OCI-LY7 (cell line): ENCODE measurements at regions not wholly inside any gene's neighbourhood (a gene's known extent, or its start where the extent isn't known, plus 50 kb on each side); places are given as distances from the start of the nearest gene placed in this dataset.

ENCODE experiments used
- BruUV-seq: library from RNA; stranded (reverse); fragments of 400-500 nt; replicated peaks from 2 replicates; lab custom pipeline; 2021; lab: Mats Ljungman, UMichigan
- CTCF ChIA-PET: fragments of 300-600 bp; sonication (Branson Sonifier 250); formaldehyde crosslinking; loops from one replicate; lab custom pipeline; 2022; ENCODE audit warnings: antibody characterized with exemption; ENCODE audit not compliant: unreplicated experiment; lab: Charles Lee
- POLR2A ChIA-PET: fragments of 300-600 bp; sonication (Branson Sonifier 250); formaldehyde crosslinking; loops from one replicate; lab custom pipeline; 2022; ENCODE audit warnings: antibody characterized with exemption; lab: Charles Lee
- DNase-seq: peaks from one replicate; pipeline ENCODE4 v3.0.0-alpha.2; 2015; ENCODE audit warnings: low spot score
- H2AFZ ChIP-seq: fragments of 200-600 bp; sonication (generic), shearing (Covaris generic); 2 replicates; pipeline ENCODE4 v1.6.1; 2014; ENCODE audit warnings: mild to moderate bottlenecking, antibody characterized with exemption, low read length, moderate library complexity
- H3K27ac ChIP-seq: fragments of 200-600 bp; sonication (generic); 2 replicates; pipeline ENCODE4 v1.5.1; 2014; ENCODE audit warnings: mixed run types, low read depth, mild to moderate bottlenecking, moderate library complexity, low read length, inconsistent platforms; ENCODE audit not compliant: poor library complexity, severe bottlenecking
- H3K36me3 ChIP-seq: fragments of 200-600 bp; sonication (generic); 2 replicates; pipeline ENCODE4 v1.6.1; 2014; ENCODE audit warnings: mild to moderate bottlenecking, antibody characterized with exemption, low read length, moderate library complexity, mixed read lengths; ENCODE audit not compliant: insufficient read depth
- H3K4me1 ChIP-seq: fragments of 200-600 bp; sonication (generic); 2 replicates; pipeline ENCODE4 v1.5.1; 2014; ENCODE audit warnings: mild to moderate bottlenecking, low read length; ENCODE audit not compliant: insufficient read depth, poor library complexity, severe bottlenecking
- H3K4me2 ChIP-seq: fragments of 200-600 bp; sonication (generic); 2 replicates; pipeline ENCODE4 v1.6.1; 2014; ENCODE audit warnings: mild to moderate bottlenecking, low read length
- H3K4me3 ChIP-seq: fragments of 200-600 bp; sonication (generic); 2 replicates; pipeline ENCODE4 v1.5.1; 2014; ENCODE audit warnings: mild to moderate bottlenecking, low read depth, low read length; ENCODE audit not compliant: poor library complexity, severe bottlenecking
- H3K79me2 ChIP-seq: fragments of 200-600 bp; sonication (generic); 2 replicates; pipeline ENCODE4 v1.6.1; 2016; ENCODE audit warnings: low read depth, mild to moderate bottlenecking, low read length, moderate library complexity, mixed read lengths; ENCODE audit not compliant: insufficient read depth
- H3K9me2 ChIP-seq: fragments of 200-600 bp; sonication (generic); 2 replicates; pipeline ENCODE4 v1.6.1; 2016; ENCODE audit warnings: mild to moderate bottlenecking, low read length, mixed read lengths; ENCODE audit not compliant: insufficient read depth
- H3K9me3 ChIP-seq: fragments of 200-600 bp; sonication (generic); 2 replicates; pipeline ENCODE4 v1.6.1; 2014; ENCODE audit warnings: mild to moderate bottlenecking, mixed run types, low read length, mixed read lengths
- H4K20me1 ChIP-seq: fragments of 200-600 bp; sonication (generic); 2 replicates; pipeline ENCODE4 v1.6.1; 2014; ENCODE audit warnings: mild to moderate bottlenecking, antibody characterized with exemption, low read length, moderate library complexity, mixed read lengths; ENCODE audit not compliant: insufficient read depth
- CTCF ChIP-seq: fragments of 200-600 bp; sonication (generic); conservative IDR thresholded peaks from 2 replicates; pipeline ENCODE4 v1.5.1; 2014; ENCODE audit warnings: mild to moderate bottlenecking, antibody characterized with exemption, low read length, moderate library complexity, mixed read lengths
- EZH2phosphoT487 ChIP-seq: fragments of 200-600 bp; sonication (generic); IDR thresholded peaks from 2 replicates; pipeline ENCODE4 v1.6.1; 2018; ENCODE audit warnings: low read depth, borderline replicate concordance, mild to moderate bottlenecking, mixed run types, antibody characterized with exemption, low read length, moderate library complexity, mixed read lengths
- intact Hi-C: fragments of 100-400 bp; cut with micrococcal nuclease; formaldehyde crosslinking; loops from one replicate; pipeline ENCODE4 v1.10.0; 2022; ENCODE audit not compliant: unreplicated experiment

- CTCF ChIA-PET = no interaction called here
- H2AFZ ChIP-seq = no peak overlapping the region
- DNase-seq = no peak
Observed at GRCh38 chr15:96181217-96181616, 149.3 kb upstream of the NR2F2 start.

GRCh38 chr15:96181873-96182301 lies 148.6 kb upstream of the NR2F2 start:
- Histone ChIP-seq H3K27ac (no peak overlapping the region), H3K4me1 (no peaks in the 10 kb centered on the region), H3K79me2 (no peaks in the 10 kb centered on the region), H4K20me1 (no peaks in the 10 kb centered on the region), H3K9me3 (no peaks in the 10 kb centered on the region), H3K36me3 (no peaks in the 10 kb centered on the region), H3K4me2 (no peak overlapping the region), H2AFZ (no peak overlapping the region), H3K4me3 (no peak overlapping the region), H3K9me2 (no peaks in the 10 kb centered on the region)
- TF ChIP-seq CTCF (no peak), EZH2phosphoT487 (no peak)
- intact Hi-C loops = no loop called here
- ChIA-PET POLR2A (no interaction called here), CTCF (no interaction called here)
- no TSS peak for BruUV-seq
- DNase-seq = no peak

More at GRCh38 chr15:96181217-96181616, 149.3 kb upstream of the NR2F2 start:
- H3K9me2 ChIP-seq = no peaks in the 10 kb centered on the region
- no peaks in the 10 kb centered on the region for H3K9me3 ChIP-seq
- H3K4me3 ChIP-seq = no peak overlapping the region
- H3K4me2 ChIP-seq = no peak overlapping the region
- H3K27ac ChIP-seq = no peak overlapping the region
- no peaks in the 10 kb centered on the region for H3K36me3 ChIP-seq
- POLR2A ChIA-PET = interaction anchor here (0.7 kb wide), 1 partner anchor 39 kb away, joined by 3 read pairs; no protein-coding TSS in a partner anchor
- intact Hi-C loops = no loop called here
- H3K79me2 ChIP-seq = no peaks in the 10 kb centered on the region
- no peaks in the 10 kb centered on the region for H3K4me1 ChIP-seq
- TF ChIP-seq EZH2phosphoT487 = no peak
- TF ChIP-seq CTCF = no peak
- H4K20me1 ChIP-seq = no peaks in the 10 kb centered on the region
- no TSS peak for BruUV-seq

GRCh38 chr15:96182736-96183513 lies 147.6 kb upstream of the NR2F2 start:
- Histone ChIP-seq H3K4me3 (no peak overlapping the region), H3K79me2 (no peaks in the 10 kb centered on the region), H3K9me2 (no peaks in the 10 kb centered on the region), H3K9me3 (no peaks in the 10 kb centered on the region), H3K27ac (no peak overlapping the region), H4K20me1 (no peaks in the 10 kb centered on the region), H2AFZ (no peak overlapping the region), H3K36me3 (no peaks in the 10 kb centered on the region), H3K4me2 (no peak overlapping the region), H3K4me1 (no peaks in the 10 kb centered on the region)
- no peak for DNase-seq
- BruUV-seq = no TSS peak
- no peak for TF ChIP-seq EZH2phosphoT487
- TF ChIP-seq CTCF = no peak
- intact Hi-C loops = no loop called here
- CTCF ChIA-PET = no interaction called here
- POLR2A ChIA-PET = no interaction called here
